CD4-positive, CD25-positive, alpha-beta regulatory T cell (primary cell): ENCODE measurements at regions not wholly inside any gene's neighbourhood (a gene's known extent, or its start where the extent isn't known, plus 50 kb on each side); places are given as distances from the start of the nearest gene placed in this dataset.

Source experiments
- ATAC-seq, 2 donors: fragments of 150-1000 bp; cut with Tn5 transposase; one replicate each; pipeline ENCODE4 v1.10.0; 2021; ENCODE audit warnings: low read depth in 2 of 2, moderate number of reproducible peaks in 2 of 2, moderate library complexity in 1 of 2
- DNase-seq, 3 donors: peaks; one replicate each; pipeline versions ENCODE4 v3.0.0 to v3.0.0-alpha.2; 2012 to 2022; ENCODE audit warnings: mixed read lengths in 1 of 3
- H3K27ac ChIP-seq: one replicate; pipeline ENCODE4 v1.7.0; 2013; ENCODE audit warnings: mild to moderate bottlenecking, low read length; ENCODE audit not compliant: insufficient read depth, poor library complexity, severe bottlenecking
- H3K27me3 ChIP-seq: one replicate; pipeline ENCODE4 v1.7.0; 2013; ENCODE audit warnings: low read length; ENCODE audit not compliant: control insufficient read depth, insufficient read depth
- H3K36me3 ChIP-seq: one replicate; pipeline ENCODE4 v1.7.0; 2013; ENCODE audit warnings: mild to moderate bottlenecking, low read length, moderate library complexity; ENCODE audit not compliant: control insufficient read depth, insufficient read depth
- H3K4me1 ChIP-seq: 2 replicates; pipeline ENCODE4 v1.7.0; 2013; ENCODE audit warnings: mild to moderate bottlenecking, low read length; ENCODE audit not compliant: insufficient read depth, control insufficient read depth, poor library complexity, severe bottlenecking
- H3K4me3 ChIP-seq: one replicate; pipeline ENCODE4 v1.7.0; 2013; ENCODE audit warnings: low read depth, mild to moderate bottlenecking, low read length, moderate library complexity
- H3K9me3 ChIP-seq, 2 experiments: 1 replicate in 1 of 2; 2 replicates in 1 of 2; pipeline ENCODE4 v1.7.0; 2013; ENCODE audit warnings: low read length in 2 of 2, mild to moderate bottlenecking in 1 of 2, moderate library complexity in 1 of 2; ENCODE audit not compliant: control insufficient read depth in 2 of 2
- H3K27ac Mint-ChIP-seq, 3 donors: one replicate each; pipeline ENCODE4 v1.8.0; 2020 to 2022; ENCODE audit warnings: mild to moderate bottlenecking in 3 of 3, mixed read lengths in 3 of 3, moderate library complexity in 2 of 3
- H3K27me3 Mint-ChIP-seq: one replicate; pipeline ENCODE4 v1.8.0; 2022; ENCODE audit warnings: mild to moderate bottlenecking, mixed read lengths
- H3K36me3 Mint-ChIP-seq: one replicate; pipeline ENCODE4 v1.8.0; 2020; ENCODE audit warnings: mixed read lengths
- H3K4me1 Mint-ChIP-seq, 4 donors: one replicate each; pipeline ENCODE4 v1.8.0; 2020 to 2022; ENCODE audit warnings: mixed read lengths in 4 of 4, mild to moderate bottlenecking in 1 of 4
- H3K4me3 Mint-ChIP-seq, 4 donors: one replicate each; pipeline ENCODE4 v1.8.0; 2020 to 2022; ENCODE audit warnings: mild to moderate bottlenecking in 4 of 4, mixed read lengths in 4 of 4, moderate library complexity in 3 of 4
- H3K9me3 Mint-ChIP-seq, 7 donors: one replicate each; pipeline ENCODE4 v1.8.0; 2020 to 2022; ENCODE audit warnings: mixed read lengths in 7 of 7, mild to moderate bottlenecking in 3 of 7, moderate library complexity in 2 of 7

GRCh38 chr10:130812381-130813148, 499.0 kb downstream of the TCERG1L start:
- peaks cover 0 to 4% (median 0%) of the 10 kb centered on the region in 7 donors for H3K9me3 Mint-ChIP-seq
- H3K4me3 Mint-ChIP-seq, result no peak overlapping the region
- H3K4me1 Mint-ChIP-seq, result no peaks in the 10 kb centered on the region
- no peak for DNase-seq
- no peak overlapping the region for H3K27ac Mint-ChIP-seq
- no peak for ATAC-seq
- H3K9me3 ChIP-seq, result no peaks in the 10 kb centered on the region
- H3K36me3 ChIP-seq, result no peaks in the 10 kb centered on the region
- H3K36me3 Mint-ChIP-seq, result no peaks in the 10 kb centered on the region
- H3K27me3 Mint-ChIP-seq, result no peaks in the 10 kb centered on the region
- H3K4me1 ChIP-seq, result no peaks in the 10 kb centered on the region
- no peak overlapping the region for H3K4me3 ChIP-seq
- H3K27me3 ChIP-seq, result no peaks in the 10 kb centered on the region
- H3K27ac ChIP-seq, result no peak overlapping the region

- DNase-seq, result no peak
- H3K36me3 ChIP-seq, result no peaks in the 10 kb centered on the region
- no peak overlapping the region for H3K4me3 ChIP-seq
- H3K36me3 Mint-ChIP-seq, result no peaks in the 10 kb centered on the region
- H3K4me3 Mint-ChIP-seq, result no peak overlapping the region
- no peaks in the 10 kb centered on the region for H3K4me1 Mint-ChIP-seq
- no peaks in the 10 kb centered on the region for H3K4me1 ChIP-seq
- no peak overlapping the region for H3K27ac ChIP-seq
- no peak overlapping the region for H3K27ac Mint-ChIP-seq
- no peak for ATAC-seq
- no peaks in the 10 kb centered on the region for H3K9me3 ChIP-seq
- no peaks in the 10 kb centered on the region for H3K27me3 ChIP-seq
- no peaks in the 10 kb centered on the region for H3K27me3 Mint-ChIP-seq
- H3K9me3 Mint-ChIP-seq, result peaks cover 0 to 8% (median 4%) of the 10 kb centered on the region in 7 donors
Measured at GRCh38 chr10:130814610-130815009, 496.9 kb downstream of the TCERG1L start.

GRCh38 chr10:130816116-130816901, 495.2 kb downstream of the TCERG1L start:
- Histone ChIP-seq H3K9me3 (no peaks in the 10 kb centered on the region), H3K4me3 (no peak overlapping the region), H3K27ac (no peak overlapping the region), H3K4me1 (no peaks in the 10 kb centered on the region), H3K36me3 (no peaks in the 10 kb centered on the region), H3K27me3 (no peaks in the 10 kb centered on the region)
- no peak overlapping the region for H3K4me3 Mint-ChIP-seq
- no peak for DNase-seq
- H3K9me3 Mint-ChIP-seq, result peaks cover 0 to 9% (median 4%) of the 10 kb centered on the region in 7 donors
- ATAC-seq, result no peak
- no peaks in the 10 kb centered on the region for H3K4me1 Mint-ChIP-seq
- no peaks in the 10 kb centered on the region for H3K36me3 Mint-ChIP-seq
- H3K27ac Mint-ChIP-seq, result no peak overlapping the region
- no peaks in the 10 kb centered on the region for H3K27me3 Mint-ChIP-seq

- H3K36me3 Mint-ChIP-seq, result no peaks in the 10 kb centered on the region
- DNase-seq, result no peak
- no peaks in the 10 kb centered on the region for H3K36me3 ChIP-seq
- peaks cover 0 to 9% (median 4%) of the 10 kb centered on the region in 7 donors for H3K9me3 Mint-ChIP-seq
- no peaks in the 10 kb centered on the region for H3K4me1 ChIP-seq
- no peak overlapping the region for H3K27ac ChIP-seq
- H3K27me3 Mint-ChIP-seq, result no peaks in the 10 kb centered on the region
- no peak overlapping the region for H3K4me3 Mint-ChIP-seq
- H3K27me3 ChIP-seq, result no peaks in the 10 kb centered on the region
- H3K4me1 Mint-ChIP-seq, result no peaks in the 10 kb centered on the region
- H3K9me3 ChIP-seq, result no peaks in the 10 kb centered on the region
- no peak overlapping the region for H3K27ac Mint-ChIP-seq
- no peak overlapping the region for H3K4me3 ChIP-seq
- ATAC-seq, result no peak
Measured at GRCh38 chr10:130817046-130817624, 494.4 kb downstream of the TCERG1L start.

GRCh38 chr10:130817674-130818073, 493.8 kb downstream of the TCERG1L start:
- Histone ChIP-seq H3K4me3 (no peak overlapping the region), H3K4me1 (no peaks in the 10 kb centered on the region), H3K9me3 (no peaks in the 10 kb centered on the region), H3K27ac (no peak overlapping the region), H3K27me3 (no peaks in the 10 kb centered on the region), H3K36me3 (no peaks in the 10 kb centered on the region)
- Mint-ChIP-seq H3K36me3 (no peaks in the 10 kb centered on the region), H3K4me3 (no peak overlapping the region), H3K27me3 (no peaks in the 10 kb centered on the region), H3K27ac (no peak overlapping the region), H3K4me1 (no peaks in the 10 kb centered on the region), H3K9me3 (peaks cover 0 to 9% (median 4%) of the 10 kb centered on the region in 7 donors)
- DNase-seq (no peak), ATAC-seq (no peak)

- H3K4me3 Mint-ChIP-seq, result no peak overlapping the region
- no peak overlapping the region for H3K27ac Mint-ChIP-seq
- no peaks in the 10 kb centered on the region for H3K4me1 ChIP-seq
- no peaks in the 10 kb centered on the region for H3K4me1 Mint-ChIP-seq
- H3K9me3 ChIP-seq, result peaks cover 3 to 6% of the 10 kb centered on the region in 2 experiments
- no peaks in the 10 kb centered on the region for H3K36me3 ChIP-seq
- H3K27me3 ChIP-seq, result no peaks in the 10 kb centered on the region
- no peaks in the 10 kb centered on the region for H3K36me3 Mint-ChIP-seq
- no peak for DNase-seq
- no peak overlapping the region for H3K4me3 ChIP-seq
- H3K27me3 Mint-ChIP-seq, result no peaks in the 10 kb centered on the region
- ATAC-seq, result no peak
- peaks cover 3 to 23% (median 7%) of the 10 kb centered on the region in 7 donors for H3K9me3 Mint-ChIP-seq
- no peak overlapping the region for H3K27ac ChIP-seq
Measured at GRCh38 chr10:130820880-130821482, 490.5 kb downstream of the TCERG1L start.

GRCh38 chr10:130824230-130825014, 487.1 kb downstream of the TCERG1L start:
- Histone ChIP-seq H3K4me3 (no peak overlapping the region), H3K9me3 (peaks cover 10 to 11% of the 10 kb centered on the region in 2 experiments), H3K27me3 (no peaks in the 10 kb centered on the region), H3K4me1 (no peaks in the 10 kb centered on the region), H3K27ac (no peak overlapping the region), H3K36me3 (no peaks in the 10 kb centered on the region)
- H3K27me3 Mint-ChIP-seq, result peaks cover 5% of the 10 kb centered on the region
- peaks cover 3 to 27% (median 8%) of the 10 kb centered on the region in 7 donors for H3K9me3 Mint-ChIP-seq
- H3K4me3 Mint-ChIP-seq, result no peak overlapping the region
- no peaks in the 10 kb centered on the region for H3K36me3 Mint-ChIP-seq
- ATAC-seq (no peak), DNase-seq (no peak)
- H3K4me1 Mint-ChIP-seq, result no peaks in the 10 kb centered on the region
- H3K27ac Mint-ChIP-seq, result no peak overlapping the region
